ENCODE measurements at regions not wholly inside any gene's neighbourhood (a gene's known extent, or its start where the extent isn't known, plus 50 kb on each side); places are given as distances from the start of the nearest gene placed in this dataset.

GRCh38 chrX:107561468-107562215, 66.7 kb upstream of the PRPS1 start:
- no peak for DNase-seq

DNA sequence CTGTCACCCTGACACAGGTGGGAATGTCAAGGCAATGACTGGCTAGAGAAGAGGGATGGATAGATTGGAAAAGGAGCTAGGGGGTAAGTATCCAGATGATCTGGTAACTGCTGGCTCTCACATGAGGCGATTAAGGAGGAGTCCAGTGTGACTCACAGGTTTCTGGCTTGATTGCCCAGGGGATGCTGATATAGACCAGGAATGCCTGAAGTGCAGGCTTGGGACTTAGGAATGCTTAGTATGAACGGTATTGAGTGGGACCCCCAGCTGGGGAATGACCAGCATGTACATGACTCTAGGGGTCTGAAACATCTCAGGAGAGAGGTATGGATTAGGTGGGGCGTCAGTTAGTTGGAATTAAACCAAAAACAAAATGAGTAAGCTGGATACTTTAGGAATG, 65.8 kb upstream of the PRPS1 start:
- no peak for DNase-seq

GRCh38 chrX:107563824-107564223, 64.5 kb upstream of the PRPS1 start:
- DNase-seq: no peak

DNA sequence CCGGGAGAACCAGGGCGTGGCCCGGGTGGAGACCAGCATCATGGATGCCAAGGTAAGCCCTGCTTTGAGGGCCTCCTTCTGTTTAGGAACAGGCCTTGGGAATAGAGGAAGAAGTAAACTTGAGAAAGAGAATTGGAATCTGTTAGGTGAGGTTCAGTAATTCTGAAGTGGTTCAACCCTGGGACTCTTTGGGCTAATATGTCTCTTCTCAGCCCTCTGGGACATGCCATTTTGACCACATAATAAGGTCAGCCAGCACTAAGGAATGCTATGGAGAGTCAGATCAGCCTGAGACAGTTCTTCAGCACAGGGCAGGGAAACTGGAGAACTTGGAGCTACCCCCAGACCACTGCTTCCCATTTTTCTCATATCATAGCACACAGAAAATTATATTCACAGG, 63.3 kb upstream of the PRPS1 start:
- no peak for DNase-seq

GRCh38 chrX:107565931-107566603, 62.2 kb upstream of the PRPS1 start:
- DNase-seq: no peak

DNA sequence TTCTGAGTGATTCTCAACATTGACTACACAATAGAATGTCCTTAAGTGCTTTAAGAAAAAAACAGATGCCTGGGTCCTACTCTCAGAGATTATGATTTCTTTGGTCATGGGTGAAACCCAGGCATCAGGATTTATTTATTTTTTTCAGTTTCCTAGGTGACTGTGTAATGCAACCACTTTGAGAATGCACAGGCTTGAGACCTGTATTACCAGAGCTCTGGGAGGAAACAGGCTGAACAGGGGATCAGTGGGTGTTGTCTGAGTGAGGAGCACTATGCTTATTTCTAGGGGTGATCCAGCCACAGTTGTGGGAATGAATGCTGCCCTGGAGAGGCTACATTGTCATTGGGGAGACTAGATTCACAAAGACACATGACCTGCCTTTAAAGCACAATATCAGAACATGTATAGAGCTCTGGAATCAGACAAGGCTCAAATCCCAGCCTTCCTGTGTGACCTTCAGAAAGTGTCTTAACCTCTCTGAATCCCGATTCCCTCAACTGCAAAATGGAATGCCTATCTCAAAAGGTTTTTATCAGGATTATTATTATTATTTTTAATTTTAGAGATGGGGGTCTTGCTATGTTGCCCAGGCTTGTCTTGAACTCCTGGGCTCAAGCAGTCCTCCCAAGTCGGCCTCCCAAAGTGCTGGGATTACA, 61.6 kb upstream of the PRPS1 start:
- no peak for DNase-seq

GRCh38 chrX:107567370-107567769, 60.9 kb upstream of the PRPS1 start:
- DNase-seq: no peak

- DNase-seq: no peak
Observed at GRCh38 chrX:107571296-107571998, 56.9 kb upstream of the PRPS1 start.

- DNase-seq: no peak
Observed at GRCh38 chrX:107573016-107573415, 55.3 kb upstream of the PRPS1 start.

- no peak for DNase-seq
Observed at GRCh38 chrX:107574054-107574683, 54.1 kb upstream of the PRPS1 start.

- DNase-seq: no peak
Observed at GRCh38 chrX:107574711-107575110, 53.6 kb upstream of the PRPS1 start.

- no peak for DNase-seq
Observed at GRCh38 chrX:107576392-107576791, 51.9 kb upstream of the PRPS1 start.

DNA sequence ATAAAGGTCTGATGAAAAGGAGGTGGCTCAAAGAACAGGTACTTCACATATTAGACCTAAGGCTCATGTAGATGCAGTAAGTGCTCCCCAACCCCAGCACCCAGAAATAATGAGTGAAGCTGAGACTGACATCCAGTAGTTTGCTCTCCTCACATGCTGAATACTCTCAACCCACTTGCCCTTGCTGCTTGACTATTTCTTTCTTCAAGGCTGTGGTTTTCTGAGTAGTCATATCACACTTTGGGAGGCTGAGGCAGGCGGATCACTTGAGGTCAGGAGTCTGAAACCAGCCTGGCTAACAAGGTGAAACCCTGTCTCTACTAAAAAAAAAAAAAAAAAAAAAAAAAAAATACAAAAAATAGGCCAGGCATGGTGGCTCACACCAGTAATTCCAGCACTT, 51.5 kb upstream of the PRPS1 start:
- no peak for DNase-seq

DNA sequence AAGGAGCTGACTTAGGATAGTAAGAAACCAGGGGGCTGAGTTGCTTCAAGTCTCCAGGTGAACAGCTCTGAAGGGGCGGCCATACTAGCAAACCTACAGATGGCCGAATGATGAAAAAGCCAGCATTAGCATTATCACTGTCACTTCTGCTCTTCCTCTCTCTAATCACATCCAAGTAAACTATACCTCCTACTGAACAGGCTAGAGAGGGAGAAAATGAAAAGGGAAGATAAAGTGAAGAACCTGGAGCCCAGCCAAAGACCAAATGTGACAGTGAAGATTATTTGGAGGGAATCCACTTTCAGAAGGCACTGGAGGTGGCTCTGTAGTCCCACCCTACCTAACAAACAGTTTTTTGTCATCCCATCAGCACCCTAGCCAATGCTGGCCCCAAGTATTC, 50.4 kb upstream of the PRPS1 start:
- DNase-seq: no peak
